IPS DF 19.7 (cell line): ENCODE measurements at regions not wholly inside any gene's neighbourhood (a gene's known extent, or its start where the extent isn't known, plus 50 kb on each side); places are given as distances from the start of the nearest gene placed in this dataset.
"Not testable (repeated sequence)": the region's sequence is repeated elsewhere in the genome, so short reads cannot be mapped to it uniquely, and the experiment has no call there.

Source experiments
- DNase-seq: peaks from one replicate; pipeline ENCODE4 v3.0.0-alpha.2; 2013; ENCODE audit warnings: low read depth, low spot score

DNA sequence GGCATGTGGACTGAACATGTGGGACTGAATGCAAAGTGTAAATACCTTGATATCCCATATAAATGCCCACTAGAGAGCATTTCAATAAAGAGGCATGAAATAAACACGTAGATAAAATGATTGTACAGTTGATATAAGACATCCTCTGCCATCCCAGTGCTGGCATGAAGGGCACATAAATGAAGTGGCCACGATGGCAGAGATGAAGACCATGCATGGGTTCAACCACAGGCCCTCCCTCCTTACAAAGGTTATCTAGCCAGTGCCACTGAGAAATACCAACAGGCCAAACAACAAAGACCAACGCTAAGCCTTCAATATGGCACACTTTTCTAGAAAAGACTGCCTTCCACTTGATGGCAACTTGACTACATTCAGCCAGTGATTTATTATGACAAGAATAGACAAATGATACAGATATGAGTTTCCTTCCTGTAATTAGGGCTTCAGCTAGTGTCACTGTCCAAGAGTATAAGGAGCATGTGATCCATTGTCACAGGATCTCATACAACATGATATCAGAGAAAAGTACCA, 493.9 kb upstream of the MAP2 start:
- DNase-seq: no peak

DNA sequence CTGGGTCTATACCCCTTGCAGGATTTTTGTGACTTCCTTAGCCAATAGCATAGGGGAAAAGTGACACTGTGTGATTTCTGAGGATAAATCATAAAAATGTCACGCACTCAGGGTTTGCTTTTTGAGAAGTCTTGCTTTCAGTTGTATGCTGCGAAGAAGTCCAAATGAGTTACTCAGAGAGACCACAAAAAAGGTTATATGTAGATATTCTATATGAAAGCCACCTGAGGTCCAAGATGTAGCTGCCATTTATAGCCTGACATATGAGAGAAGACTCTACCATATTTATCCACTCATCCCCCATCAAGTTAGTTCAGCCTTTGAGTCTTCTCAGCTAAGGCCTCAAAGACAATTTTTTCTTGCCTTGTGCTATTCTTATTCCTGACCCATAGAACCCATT, 488.3 kb upstream of the MAP2 start:
- no peak for DNase-seq

DNA sequence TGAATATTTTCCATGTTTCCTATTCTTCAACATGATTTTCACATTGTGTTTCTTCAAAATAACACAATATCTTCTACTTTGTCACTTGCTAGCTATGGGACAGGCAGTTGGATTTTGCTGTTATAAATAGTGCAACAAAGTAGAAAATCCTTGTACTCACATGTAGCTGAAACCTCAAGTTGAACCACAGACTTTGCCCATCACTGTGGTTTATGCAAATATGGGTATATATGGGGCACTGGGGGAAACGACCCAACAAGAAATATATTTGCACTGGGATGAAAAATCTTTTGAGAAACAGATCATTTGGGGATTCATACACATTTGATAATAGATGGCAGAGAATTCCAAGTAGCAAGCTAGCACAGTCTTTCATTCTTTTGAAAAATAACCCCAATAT, 486.3 kb upstream of the MAP2 start:
- DNase-seq: no peak

DNA sequence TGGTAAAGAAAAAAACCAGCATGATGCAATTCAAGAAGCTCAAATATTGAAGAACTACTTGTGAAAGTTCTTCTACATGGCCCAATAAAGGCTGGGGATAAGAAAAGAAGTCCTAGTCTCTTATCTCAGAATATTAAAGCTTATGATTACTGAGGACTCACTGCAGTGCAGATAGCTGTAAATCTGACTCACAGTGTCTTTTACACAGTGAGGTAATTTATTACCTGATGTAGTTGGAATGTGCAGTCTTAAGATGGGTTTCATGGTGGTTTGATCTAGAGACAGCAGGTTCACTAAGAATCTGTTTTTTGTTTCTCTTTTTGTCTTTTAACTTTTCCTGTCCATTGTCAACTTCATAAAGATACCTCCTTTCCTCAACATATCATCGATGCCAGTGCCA, 484.0 kb upstream of the MAP2 start:
- no peak for DNase-seq

DNA sequence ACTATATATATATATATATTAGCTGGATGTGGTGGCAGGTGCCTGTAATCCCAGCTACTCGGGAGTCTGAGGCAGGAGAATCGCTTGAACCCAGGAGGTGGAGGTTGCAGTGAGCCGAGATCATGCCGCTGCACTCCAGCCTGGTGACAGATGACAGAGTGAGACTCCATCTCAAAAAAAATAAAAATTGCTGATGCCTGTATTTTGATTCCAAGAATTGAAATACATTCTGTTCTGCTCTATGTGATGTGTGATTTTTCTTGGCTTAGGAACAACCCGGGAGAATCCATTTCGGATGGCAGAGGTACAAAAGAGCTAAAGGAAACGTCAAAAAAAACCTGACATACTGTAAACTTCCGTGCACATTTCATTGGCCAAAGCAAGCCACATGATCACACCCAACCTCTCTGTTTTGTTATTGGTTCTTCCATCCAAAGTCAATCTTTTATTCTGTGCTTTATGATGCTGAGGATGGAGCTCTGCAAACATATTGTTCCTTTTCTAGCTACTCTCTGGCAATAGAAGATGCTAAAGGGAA, 478.1 kb upstream of the MAP2 start:
- no peak for DNase-seq

DNA sequence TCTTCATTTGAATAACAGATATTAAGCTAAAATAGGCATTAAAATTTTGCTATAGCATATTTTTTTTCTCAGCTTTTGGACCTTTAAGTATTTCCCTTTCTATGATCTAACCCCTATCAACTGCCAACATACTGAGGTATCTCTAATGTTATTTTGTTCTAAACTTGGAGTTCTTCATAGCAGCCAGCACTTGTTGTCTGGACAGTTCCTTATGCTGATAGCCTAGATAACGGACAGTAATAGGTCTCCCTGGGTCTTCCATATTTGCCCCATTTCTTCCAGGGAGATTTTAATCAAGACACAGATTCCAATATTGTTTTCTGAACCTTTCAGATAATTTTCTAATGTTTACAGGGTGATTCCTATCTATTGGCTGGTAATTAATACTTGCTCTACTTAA, 475.8 kb upstream of the MAP2 start:
- DNase-seq: no peak

DNA sequence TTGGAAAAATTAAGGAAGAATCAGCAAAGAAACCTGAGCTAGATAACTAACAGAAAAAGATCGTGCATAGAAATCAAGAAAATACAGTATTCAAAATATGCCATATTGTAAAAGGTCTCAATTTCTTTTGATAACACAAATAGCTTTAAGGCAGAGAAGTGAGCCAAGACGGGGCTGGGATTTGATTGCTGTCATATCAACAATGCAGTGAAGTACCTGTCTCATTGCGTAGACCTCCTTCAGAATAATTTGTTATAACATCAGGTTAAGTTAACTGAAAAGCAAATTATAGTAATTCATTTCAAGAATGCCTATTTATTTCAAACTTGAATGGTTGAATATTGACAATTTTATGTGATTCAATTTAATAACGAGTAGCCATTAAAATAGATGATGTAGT, 453.8 kb upstream of the MAP2 start:
- DNase-seq: no peak

DNA sequence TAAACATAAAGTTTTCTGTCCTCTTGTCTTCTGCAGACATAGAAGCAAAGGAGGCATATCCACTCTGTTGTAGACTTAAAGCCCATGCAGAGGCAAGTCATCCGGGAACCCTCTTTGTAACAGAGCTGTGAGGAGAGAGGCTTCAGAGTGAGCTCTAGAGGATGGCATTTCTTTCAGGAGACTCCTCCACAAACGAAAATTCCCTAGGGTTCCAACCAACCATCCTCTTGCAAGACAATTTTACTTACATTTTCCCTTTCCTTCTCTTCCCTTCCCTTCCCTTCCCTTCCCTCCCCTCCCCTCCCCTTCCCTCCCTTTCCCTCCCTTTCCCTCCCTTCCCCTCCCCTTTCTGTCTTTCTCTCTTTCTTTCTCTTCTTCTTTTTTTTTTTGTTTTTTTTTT, 446.3 kb upstream of the MAP2 start:
- no peak for DNase-seq

DNA sequence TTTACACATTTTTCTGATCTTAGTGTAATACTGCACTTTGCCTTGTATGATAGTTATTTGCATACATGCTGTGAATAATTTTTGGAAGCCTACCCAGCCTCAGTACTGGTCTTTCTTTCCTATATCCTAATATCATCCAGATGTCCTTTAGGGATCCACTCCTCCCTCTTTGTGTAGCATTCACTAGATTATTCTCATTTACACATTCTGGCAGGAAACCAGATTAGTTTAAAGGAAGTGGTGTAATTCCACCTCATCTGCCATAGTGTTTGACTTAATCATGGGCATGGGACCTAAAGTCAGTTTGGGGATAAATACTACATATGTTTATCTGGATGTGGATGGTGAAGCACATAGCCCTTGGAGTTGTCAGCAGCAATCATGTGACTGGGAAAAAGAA, 444.9 kb upstream of the MAP2 start:
- DNase-seq: no peak

DNA sequence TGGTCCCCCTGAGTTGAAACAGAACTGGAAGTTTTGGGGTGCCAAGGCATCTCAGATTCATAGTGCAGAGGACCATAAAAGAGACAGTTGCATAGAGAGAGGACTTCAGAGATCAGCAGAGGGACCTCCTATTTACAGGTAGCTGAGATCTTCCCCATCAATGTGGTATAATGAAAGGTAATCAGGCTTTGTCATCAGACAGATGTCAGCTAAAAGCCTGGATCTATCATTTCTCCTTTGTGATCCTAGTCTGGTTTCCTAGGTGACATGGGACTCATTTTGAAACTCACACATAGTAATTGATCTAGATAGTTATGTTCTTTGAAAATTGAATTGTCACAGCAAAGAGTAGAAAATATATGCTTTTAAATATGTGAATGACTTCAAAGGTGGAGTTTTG, 443.5 kb upstream of the MAP2 start:
- DNase-seq: no peak

DNA sequence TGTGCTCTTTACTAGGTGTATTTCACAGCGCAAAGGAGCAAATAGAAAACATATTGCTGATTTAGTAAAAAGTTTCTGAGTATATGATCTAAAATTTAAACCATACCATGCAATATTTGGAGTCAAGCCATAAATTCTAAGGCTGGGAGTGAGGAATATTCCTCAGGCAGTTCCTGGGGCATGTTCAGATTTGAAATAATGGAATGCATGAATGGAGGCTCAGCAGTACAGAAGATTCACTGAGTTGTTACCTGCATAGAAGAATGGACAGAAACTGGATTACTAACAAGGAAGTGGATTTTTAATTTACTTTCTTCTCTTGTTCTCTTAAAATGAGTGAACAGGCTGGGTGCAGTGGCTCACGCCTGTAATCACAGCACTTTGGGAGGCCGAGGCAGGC, 441.0 kb upstream of the MAP2 start:
- no peak for DNase-seq

DNA sequence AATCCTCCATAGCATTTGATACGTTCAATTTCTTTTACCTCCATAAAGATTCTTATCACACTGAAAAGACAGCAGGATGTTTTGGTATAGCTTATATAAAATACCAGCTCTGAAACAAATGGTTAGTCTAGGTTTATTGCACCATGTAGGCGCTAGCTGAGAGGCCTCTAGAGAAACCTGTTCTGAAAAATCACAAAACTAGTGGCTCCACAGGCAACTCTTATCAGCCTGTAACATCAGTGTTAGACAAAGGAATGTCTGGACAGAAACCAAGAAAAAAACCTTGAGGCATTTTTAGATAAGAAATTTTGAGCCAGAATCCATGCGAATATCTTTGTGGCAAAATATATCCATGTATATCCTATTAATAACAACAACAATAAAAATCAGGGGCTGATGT, 440.4 kb upstream of the MAP2 start:
- no peak for DNase-seq

DNA sequence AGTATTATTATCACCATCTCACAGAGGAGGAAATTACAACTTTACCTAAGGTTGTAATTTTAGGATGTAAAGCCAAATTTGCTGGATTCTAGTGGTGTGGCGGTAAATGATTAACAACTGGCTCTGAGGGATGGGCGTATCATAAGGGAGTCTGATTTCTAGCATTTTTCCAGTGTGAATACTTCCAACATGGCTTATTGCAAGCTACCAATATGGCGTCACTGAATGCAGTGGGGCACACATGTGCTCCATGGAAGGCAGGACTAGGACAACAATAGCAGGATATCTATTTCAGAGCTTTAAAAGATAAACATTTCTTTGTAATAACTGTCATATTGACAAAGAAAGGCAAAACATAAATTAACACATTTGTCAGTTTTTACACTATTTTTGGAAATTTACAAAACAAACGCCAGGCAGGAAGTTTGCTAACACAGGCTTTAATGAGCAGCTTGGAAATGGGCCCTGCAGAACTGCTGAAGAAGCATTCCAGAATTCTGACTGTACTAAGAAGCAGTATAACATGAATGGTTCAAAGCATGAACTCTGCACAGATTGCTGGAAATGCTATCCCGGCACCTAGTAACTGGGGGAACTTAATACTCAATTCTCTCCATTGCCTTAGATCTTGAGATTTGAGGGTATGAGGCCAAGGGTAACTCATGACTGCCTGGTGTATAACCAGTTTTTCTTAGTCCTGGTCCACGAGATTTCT, 439.3 kb upstream of the MAP2 start:
- no peak for DNase-seq

DNA sequence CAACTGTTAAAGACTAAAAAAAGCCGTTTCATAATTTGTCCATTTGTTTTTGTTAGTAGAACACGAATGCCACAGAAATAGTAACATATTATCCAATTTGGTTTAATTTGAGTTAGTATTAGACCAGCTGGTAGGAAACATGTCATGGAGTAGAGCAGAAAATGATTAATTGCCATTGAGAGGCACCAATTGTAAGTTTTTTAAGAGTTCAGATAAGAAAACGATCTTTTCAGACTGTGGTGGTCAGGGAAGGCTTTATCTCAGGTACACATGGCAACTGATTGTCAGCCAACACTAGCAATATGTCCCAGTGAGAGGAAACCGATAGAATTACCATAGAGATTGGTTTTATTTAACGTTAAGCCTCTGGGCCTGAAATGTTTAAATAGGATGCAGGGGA, 438.2 kb upstream of the MAP2 start:
- no peak for DNase-seq

DNA sequence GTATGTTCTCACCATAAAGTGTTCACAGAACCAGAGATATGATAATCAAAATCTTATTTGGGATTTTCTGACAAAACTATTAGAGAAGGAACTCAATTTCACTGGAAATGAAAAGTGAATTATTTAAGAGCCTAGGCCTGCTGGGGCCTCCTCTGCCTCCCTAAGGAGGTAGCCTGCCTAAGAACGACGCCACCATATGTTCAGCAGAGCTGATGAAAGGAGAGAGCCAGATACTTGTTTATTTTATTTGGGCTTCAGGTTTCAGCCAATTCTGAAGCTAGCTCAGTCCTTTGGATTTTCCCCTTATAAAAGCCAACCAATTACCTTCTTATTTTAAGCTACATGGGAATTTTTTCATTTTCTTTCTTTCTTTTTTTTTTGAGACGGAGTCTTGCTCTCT, 433.1 kb upstream of the MAP2 start:
- DNase-seq: no peak

DNA sequence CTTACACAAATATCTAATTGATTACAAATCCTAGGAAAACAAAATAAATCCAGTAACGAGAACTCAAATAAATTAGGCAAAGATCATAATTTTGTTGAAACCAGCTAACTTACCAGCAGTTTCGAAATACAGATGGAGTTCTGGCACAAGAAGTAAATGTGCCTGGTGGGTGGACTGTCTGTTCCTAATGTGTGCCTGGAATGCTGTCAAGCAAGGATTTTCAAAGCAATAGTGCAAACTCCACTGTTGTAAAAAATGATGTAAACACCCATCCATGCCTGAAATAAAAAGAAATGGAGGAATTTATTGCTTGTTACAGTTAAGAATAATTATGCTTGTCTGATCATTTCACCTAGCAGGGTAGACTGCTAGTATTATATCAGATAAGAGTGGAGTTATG, 423.9 kb upstream of the MAP2 start:
- DNase-seq: no peak

DNA sequence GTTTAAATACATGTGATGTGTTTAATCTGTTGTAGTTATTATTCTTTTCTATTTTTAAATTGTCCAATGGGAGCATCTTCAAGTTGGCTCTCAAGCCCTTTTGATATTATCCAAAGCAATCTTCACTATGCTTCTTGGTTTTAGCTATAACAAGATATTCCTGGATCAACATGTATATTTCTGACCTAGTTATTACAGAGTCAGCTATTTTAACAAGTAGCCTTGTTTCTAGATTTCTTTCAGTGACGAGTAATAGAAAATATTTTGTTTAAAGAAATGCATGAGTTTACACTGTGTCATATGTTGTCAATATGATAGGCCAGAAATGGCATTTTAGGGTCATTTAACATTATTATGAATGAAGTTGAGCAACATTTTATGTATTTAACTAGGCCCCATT, 421.8 kb upstream of the MAP2 start:
- DNase-seq: no peak

DNA sequence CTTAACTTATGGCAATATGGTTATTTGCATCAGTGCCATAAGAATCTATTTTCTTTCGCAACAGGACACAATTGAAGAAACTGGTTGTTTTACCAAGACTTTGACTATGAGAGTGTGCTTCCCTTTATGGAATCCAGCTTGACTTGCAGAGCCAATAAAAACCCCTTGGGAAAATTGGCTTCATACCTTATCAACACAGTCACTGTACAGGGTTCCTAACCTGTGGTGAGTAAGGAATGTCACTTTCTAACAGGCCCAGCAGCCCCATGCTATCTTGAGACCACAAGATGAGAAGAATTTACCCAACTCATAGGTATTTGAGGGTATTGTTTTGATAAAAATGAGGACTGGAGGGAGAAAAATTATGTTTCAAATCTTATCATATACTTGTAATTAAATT, 418.5 kb upstream of the MAP2 start:
- no peak for DNase-seq

DNA sequence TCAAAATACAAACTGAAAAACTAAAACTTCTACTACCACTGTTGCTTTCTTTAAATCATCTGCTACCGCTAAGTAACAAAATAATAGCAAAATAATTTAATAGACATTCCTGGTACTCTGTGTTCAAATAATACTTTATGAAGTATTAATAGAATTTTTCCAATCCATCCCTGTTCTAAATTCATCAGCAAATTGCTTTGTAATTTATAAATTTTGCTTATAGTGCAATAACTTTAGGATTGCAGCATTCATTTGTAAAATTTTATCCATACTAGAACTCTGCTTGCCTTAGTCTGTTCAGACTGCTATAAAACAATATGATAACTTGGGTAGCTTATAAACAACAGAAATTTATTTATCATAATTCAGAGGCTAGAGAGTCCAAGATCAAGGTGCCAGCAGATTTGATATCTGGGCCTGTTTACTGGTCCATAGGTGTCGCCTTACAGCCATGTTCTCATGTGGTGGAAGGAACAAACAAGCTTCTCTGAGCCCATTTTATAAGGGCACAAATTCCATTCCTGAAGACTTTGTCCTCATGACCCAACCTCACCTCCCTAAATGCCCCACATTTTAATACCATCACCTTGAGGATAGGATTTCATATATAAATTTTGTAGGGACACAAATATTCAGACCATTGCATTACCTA, 415.1 kb upstream of the MAP2 start:
- no peak for DNase-seq

DNA sequence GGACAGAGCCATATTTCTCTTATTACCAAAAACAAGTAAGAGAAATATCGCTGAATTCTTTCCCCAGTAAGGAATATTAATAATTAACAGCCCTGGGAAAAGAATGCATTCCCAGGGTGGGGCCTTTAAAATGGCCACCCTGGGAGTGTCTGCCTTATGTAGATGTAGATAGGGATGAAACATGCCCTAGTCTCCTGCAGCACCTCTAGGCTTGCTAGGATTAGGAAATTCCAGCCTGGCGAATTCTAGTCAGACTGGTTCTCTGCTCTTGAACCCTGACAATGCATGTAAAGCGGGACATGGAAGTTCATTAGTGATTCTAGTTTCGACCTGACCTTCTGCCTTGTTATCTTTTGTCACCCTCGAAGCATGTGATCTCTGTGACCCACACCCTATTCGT, 405.2 kb upstream of the MAP2 start:
- not testable (repeated sequence) for DNase-seq

DNA sequence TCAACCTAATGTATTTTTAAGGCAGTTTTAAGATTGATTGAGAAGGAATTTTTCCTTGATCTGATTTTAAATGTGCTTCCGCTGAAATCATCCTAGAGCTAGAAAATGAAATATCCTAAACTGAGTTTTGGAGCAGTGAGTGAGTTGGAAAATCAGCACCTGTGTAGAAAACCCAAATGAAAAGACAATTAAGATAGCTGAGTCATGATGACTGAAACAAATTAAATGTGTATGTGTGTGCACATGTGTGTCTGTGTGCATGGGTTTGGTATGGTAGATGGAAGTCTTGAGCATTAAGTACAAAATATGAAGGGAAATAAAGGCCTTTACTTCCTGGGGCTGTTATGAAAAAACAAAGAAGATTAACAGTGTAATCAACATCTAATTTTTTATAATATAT, 394.6 kb upstream of the MAP2 start:
- DNase-seq: no peak

DNA sequence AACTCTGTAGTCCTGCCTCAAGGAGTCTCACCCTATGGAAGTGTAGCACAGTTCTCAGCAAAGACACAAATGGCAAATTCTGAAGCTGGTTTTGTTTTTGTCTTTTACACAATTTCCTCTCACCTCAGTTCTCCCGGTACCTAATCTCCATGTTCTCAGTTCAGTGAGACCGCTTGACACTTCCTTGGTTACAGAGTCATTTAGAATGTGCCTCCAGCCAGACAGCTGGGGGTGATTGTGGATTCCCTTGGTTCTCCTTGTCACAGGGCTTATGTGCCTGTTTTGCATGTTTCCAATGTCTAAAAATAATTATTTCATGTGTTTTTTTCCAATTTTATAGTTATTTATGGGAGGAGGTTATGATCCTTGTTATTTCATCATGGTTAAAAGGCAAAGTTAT, 379.5 kb upstream of the MAP2 start:
- DNase-seq: no peak

DNA sequence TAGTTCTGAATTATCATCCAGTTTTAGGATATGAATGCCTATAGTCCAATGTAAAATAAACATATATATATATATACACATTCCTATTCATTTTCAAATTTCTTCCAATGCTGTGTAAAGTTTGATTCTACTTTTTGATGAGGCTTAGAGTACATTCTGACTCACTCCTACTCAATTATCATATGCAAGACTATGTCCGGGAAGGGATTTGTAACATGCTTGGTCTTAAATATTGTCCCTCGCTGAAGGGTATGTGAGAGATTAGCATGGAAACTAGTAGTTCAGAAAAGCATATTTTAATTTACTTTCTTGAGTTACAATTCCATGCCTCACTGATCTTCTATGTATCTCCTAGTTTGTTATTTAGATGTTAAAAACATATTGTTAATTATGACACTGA, 377.7 kb upstream of the MAP2 start:
- no peak for DNase-seq
